ENCODE measurements at regions not wholly inside any gene's neighbourhood (a gene's known extent, or its start where the extent isn't known, plus 50 kb on each side); places are given as distances from the start of the nearest gene placed in this dataset.
"Not testable (repeated sequence)": the region's sequence is repeated elsewhere in the genome, so short reads cannot be mapped to it uniquely, and the experiment has no call there.

DNA sequence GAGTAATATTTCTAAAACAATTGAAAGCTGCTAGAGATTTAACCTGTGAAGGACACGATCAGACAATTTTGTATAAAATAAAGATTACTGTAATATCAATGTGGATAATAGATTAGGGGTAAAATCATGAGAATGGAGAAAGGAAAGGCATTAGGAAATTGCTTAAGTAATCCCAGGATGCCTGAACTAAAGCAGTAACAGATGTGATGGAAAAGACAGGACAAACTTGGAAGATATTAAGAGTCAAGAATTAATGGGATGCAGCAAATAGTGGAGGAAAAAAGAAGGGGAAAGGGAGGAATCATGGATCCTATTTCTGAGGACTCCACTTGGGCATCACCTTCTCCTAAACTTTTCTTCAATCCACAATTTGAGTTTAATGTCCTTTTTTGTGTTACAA is 437.1 kb upstream of the PMFBP1 start:
- no peak for FAIRE-seq

DNA sequence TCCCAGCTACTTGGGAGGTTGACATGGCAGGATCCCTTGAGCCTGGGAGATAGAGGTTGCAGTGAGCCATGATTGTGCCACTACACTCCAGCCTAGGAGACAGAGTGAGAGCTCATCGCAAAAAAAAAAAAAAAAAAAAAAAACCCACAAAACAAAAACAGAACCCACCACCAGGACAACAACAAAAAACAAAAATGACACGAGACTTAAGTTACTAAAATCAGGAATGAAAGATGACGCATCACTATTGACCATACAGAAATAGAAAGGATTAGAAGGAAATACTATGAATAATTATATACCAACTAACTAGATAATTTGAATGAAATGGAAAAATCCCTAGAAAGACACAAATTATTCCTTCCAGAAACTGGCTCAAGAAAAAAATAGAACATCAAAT is 432.4 kb upstream of the PMFBP1 start:
- DNase-seq (ENCODE audit: low spot score in 2 of 2) (no peak), FAIRE-seq (no peak)

More for the DNA sequence above, 437.1 kb upstream of the PMFBP1 start:
- no peak for DNase-seq (ENCODE audit: low spot score in 2 of 2)

DNA sequence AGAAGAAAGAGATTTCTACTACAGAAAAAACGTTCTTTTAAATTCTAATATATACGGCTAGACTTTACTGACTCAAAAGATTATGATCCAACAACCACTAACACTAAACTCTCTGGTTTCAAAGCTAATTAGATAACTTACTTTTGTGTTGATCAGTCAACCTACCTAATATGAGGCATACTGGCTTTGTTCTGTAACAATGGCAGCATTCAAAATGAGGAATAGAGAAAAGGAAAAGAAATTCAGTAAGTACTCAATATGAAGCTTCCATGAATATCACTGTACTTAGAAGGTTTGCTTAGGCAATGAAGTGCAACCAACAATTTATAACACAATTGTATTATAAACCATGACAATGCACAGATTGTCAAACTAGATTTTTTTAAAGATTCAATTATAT is 430.5 kb upstream of the PMFBP1 start:
- DNase-seq (ENCODE audit: low spot score in 2 of 2) (no peak), FAIRE-seq (no peak)

GRCh38 chr16:72598696-72599095 is 426.7 kb upstream of the PMFBP1 start:
- FAIRE-seq: no peak
- no peak for DNase-seq (ENCODE audit: low spot score in 2 of 2)

GRCh38 chr16:72597938-72598337 is 426.0 kb upstream of the PMFBP1 start:
- no peak for FAIRE-seq
- DNase-seq (ENCODE audit: low spot score in 2 of 2): no peak

DNA sequence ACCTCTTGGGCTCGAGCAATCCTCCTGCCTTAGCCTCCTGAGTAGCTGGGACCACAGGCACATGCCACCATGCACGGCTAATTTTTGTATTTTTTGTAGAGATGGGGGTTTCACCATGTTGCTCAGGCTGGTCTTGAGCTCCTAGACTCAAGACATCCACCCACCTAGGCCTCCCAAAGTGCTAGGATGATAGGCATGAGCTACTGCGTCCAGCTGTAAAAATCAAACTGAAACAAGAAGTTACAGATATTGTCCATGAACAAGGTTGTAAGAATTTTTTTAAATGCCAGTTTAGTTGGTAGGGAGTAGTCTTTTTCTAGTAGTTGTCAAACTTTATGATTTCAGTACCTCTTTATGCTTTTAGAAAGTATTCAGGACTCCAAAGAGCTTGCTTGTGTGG is 424.4 kb upstream of the PMFBP1 start:
- no peak for FAIRE-seq

DNA sequence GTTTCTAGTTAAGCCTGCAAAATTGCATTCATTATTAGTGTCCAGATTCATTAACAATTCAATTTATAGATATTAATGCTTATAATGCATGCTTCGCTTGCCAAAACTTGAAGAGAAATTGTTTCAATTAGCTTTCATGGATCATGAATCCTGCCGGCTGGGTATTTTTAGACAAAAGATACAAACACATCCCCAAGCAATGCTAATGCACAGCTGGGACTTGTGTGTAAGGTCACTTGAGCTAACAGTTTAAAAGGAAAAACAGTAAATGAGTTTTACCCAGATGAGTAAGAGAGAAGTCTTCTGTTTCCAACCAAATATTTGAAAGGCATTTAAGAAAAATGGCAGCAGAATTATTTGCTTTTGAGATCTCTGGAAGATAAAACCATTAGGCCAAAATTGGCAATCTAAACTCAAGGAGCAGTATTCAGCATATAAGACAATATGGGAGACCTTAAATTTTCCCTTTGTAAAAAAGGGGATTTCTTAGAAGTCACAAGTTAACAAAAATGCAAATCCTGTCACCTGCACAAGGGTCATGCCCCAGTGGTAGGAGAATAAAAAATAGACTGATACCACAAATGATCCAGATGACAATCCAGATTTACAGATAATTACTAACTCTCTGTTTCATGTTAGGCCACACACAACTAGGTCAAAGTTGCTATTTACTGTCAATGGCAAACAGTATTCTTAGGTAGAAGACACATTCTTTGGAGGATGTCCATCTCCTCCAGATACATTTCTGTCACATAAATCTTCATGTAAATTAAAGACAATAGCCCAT is 418.4 kb upstream of the PMFBP1 start:
- FAIRE-seq (no peak), DNase-seq (ENCODE audit: low spot score in 2 of 2) (no peak)

More for the DNA sequence above, 424.4 kb upstream of the PMFBP1 start:
- DNase-seq (ENCODE audit: low spot score in 2 of 2): no peak

DNA sequence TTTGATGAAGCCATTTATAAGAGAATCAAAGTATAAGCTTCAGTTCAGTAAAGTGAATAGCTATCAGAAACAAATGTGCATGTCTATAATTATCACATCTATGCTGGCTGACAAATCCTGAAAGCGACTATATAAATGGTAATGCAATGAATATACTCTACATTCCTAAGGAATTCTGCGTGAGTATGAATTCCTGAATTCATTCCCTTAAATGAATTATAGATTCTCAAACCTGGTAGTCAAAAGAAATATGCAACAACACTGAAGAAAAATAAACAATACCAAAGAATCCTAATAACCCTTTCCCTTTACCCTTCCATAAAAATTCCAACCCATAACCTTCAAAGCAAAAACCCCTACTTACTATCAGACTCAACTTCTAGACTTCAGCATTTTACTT is 416.6 kb upstream of the PMFBP1 start:
- DNase-seq (ENCODE audit: low spot score in 2 of 2) (no peak), FAIRE-seq (no peak)

DNA sequence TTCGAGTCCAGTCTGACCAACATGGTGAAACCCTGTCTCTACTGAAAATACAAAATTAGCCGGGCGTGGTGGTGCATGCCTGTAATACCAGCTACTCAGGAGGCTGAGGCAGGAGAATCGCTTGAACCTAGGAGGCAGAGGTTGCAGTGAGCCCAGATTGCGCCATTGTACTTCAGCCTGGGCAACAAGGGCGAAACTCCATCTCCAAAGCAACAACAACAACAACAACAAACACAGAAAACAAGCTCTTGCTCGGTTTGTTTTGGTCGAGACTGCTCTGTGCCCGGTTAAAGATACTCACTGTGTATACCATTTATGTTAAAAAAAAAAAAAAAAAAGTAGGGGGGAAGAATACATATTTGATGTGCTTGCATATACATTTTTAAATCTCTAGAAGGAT is 406.1 kb upstream of the PMFBP1 start:
- FAIRE-seq: not testable (repeated sequence)

GRCh38 chr16:72576189-72576588 is 404.2 kb upstream of the PMFBP1 start:
- FAIRE-seq: no peak
- DNase-seq (ENCODE audit: low spot score in 2 of 2): no peak

More for the DNA sequence above, 406.1 kb upstream of the PMFBP1 start:
- not testable (repeated sequence) for DNase-seq (ENCODE audit: low spot score in 2 of 2)

- no peak for FAIRE-seq
- DNase-seq (ENCODE audit: low spot score in 2 of 2): no peak
Observed at GRCh38 chr16:72569677-72570076, 397.7 kb upstream of the PMFBP1 start.

DNA sequence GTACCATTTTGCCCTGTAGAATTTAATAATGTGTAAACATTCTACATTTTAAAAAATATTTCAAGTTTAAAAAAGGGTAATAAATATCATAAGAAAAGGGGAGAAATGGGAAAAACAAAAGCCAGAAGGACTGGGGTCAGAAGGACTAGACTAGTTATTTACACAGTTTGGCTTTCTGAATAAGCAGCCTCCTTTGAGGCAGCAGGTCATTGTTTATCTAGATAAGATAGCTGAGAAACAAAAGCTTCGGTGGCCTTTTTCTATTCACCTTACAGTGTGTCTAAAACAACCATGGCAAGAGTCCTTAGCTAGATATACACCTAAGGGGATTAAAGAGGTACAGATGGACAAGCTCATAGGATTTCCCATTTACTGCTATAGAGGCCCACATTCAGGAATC is 396.5 kb upstream of the PMFBP1 start:
- FAIRE-seq: no peak
- no peak for DNase-seq (ENCODE audit: low spot score in 2 of 2)

- DNase-seq (ENCODE audit: low spot score in 2 of 2) (no peak), FAIRE-seq (no peak)
Observed at GRCh38 chr16:72566174-72566573, 394.2 kb upstream of the PMFBP1 start.

- DNase-seq (ENCODE audit: low spot score in 2 of 2) (no peak), FAIRE-seq (no peak)
Observed at GRCh38 chr16:72565106-72565505, 393.2 kb upstream of the PMFBP1 start.

- DNase-seq (ENCODE audit: low spot score in 2 of 2) (no peak), FAIRE-seq (no peak)
Observed at GRCh38 chr16:72560617-72561016, 388.7 kb upstream of the PMFBP1 start.

GRCh38 chr16:72558501-72558900 is 386.5 kb upstream of the PMFBP1 start:
- FAIRE-seq (no peak), DNase-seq (ENCODE audit: low spot score in 2 of 2) (no peak)

- DNase-seq (ENCODE audit: low spot score in 2 of 2): no peak
- no peak for FAIRE-seq
Observed at GRCh38 chr16:72554935-72555334, 383.0 kb upstream of the PMFBP1 start.

GRCh38 chr16:72552654-72553053 is 380.7 kb upstream of the PMFBP1 start:
- FAIRE-seq: no peak
- DNase-seq (ENCODE audit: low spot score in 2 of 2): no peak

- DNase-seq (ENCODE audit: low spot score in 2 of 2): no peak
- FAIRE-seq: no peak
Observed at GRCh38 chr16:72551649-72552048, 379.7 kb upstream of the PMFBP1 start.

- no peak for FAIRE-seq
Observed at GRCh38 chr16:72549878-72550277, 377.9 kb upstream of the PMFBP1 start.

DNA sequence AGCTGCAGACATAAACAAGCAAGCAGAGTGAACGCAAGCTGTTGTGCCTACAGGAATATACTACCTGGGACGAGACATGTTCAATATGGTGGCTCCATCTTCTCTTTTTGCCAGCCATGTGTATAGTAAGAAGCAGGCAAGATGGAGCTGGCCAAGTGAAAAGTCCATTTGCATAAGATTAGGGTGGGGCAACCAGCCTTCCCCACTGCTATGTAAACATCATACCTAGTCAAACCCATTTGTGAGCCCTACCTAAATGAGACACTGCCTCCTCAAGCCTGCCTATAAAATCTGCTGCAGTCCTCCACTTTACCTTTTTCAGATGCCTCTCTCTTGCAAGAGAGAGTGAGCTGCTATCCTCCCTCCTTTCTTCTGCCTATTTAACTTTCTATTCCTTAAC is 370.1 kb upstream of the PMFBP1 start:
- DNase-seq (ENCODE audit: low spot score in 2 of 2): no peak
- no peak for FAIRE-seq

More at GRCh38 chr16:72549878-72550277, 377.9 kb upstream of the PMFBP1 start:
- DNase-seq (ENCODE audit: low spot score in 2 of 2): no peak

- FAIRE-seq: no peak
- DNase-seq (ENCODE audit: low spot score in 2 of 2): no peak
Observed at GRCh38 chr16:72537664-72538063, 365.7 kb upstream of the PMFBP1 start.

All from frontal cortex (tissue), 3 donors.